CD4-positive, alpha-beta T cell treated with Interferon alpha-2 for 1 hour (primary cell): ENCODE measurements at regions not wholly inside any gene's neighbourhood (a gene's known extent, or its start where the extent isn't known, plus 50 kb on each side); places are given as distances from the start of the nearest gene placed in this dataset.
"Not testable (repeated sequence)": the region's sequence is repeated elsewhere in the genome, so short reads cannot be mapped to it uniquely, and the experiment has no call there.

Source experiments
- DNase-seq, 2 donors: peaks; one replicate each; pipeline ENCODE4 v3.0.0-alpha.2; 2020 to 2022

DNA sequence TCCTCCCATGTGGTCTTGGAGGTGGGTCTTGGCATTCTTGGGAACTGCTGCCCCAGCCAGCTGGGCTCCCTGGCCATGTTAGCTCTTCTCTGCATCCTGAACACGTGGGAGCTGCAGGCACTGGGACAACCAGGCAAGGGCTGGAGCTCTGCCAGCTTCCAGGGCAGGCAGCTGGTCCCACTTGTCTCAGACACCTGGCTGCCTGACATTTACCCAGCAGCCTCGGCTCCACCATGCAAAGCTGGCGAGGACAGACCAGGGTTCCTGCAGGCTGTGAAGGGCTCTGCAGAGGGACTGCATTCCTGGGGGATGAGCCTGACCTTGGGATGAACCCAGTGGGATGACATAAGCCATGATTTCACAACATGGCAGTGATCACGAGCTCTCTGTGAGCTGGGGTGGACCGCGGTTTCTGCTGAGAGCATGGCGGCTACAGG is 99.0 kb upstream of the TSHZ3 start:
- DNase-seq: no peak

- no peak for DNase-seq
Measured at GRCh38 chr19:31449379-31449778, 100.1 kb upstream of the TSHZ3 start.

DNA sequence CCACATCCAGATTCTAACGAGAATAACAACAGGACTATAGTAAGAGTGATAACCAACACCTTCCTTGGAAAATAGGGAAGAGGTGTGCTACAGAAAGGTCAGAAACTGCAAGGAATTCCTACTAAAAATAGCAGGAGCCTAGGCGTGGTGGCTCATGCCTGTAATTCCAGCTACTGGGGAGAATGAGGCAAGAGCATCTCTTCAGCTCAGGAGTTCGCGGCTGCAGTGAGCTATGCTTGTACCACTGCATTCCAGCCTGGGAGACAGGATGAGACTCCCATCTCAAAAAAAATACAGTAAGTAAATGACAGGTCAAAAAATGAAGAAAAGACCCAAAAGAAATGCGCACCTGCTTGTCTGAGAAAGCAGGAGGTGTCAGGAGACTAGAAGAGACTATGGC is 101.5 kb upstream of the TSHZ3 start:
- no peak for DNase-seq

DNA sequence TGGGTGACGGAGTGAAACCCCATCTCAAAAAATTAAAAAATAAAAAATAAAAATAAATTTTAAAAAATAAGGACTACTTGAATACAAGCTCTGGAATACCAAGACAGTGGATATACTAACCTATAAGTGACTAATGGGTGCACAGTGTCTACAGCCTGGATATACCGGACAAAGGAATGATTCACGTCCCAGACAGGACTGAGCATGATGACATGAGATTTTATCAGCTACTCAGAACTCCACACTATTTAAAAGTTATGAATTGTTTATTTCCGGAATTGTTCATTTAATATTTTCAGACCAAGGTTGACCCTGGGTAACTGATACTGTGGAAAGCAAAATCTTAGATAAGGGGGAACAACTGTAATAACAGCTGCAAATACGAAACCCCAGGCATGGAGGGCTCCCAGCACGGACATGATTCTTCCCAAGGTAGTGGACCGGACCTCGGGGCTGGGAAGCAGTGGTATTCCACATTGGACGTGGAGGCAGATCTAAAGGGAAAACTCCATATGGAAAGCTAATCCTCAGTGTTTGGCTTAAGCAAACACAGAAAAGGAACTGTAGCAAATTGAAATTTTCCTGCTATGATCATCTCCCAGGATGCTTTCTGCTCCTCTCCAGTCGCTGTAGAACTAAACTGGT is 102.6 kb upstream of the TSHZ3 start:
- no peak for DNase-seq

DNA sequence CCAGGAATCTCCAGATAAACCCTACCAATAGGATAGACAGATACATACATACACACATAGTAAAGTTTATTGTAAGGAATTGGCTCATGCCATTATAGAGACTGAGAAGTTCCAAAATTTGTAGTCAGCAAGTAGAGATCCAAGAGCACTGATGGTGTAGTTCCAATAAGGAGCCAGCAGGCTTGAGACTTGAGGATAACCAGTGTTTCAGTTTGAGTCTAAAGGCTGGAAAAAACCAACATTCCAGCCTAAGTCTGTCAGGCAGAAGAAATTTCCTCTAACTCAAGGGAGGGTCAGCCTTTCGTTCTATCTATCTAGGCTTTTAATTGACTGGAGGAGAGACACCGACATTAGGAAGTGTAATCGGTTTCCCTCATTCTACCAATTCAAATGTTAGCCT is 110.2 kb upstream of the TSHZ3 start:
- no peak for DNase-seq

DNA sequence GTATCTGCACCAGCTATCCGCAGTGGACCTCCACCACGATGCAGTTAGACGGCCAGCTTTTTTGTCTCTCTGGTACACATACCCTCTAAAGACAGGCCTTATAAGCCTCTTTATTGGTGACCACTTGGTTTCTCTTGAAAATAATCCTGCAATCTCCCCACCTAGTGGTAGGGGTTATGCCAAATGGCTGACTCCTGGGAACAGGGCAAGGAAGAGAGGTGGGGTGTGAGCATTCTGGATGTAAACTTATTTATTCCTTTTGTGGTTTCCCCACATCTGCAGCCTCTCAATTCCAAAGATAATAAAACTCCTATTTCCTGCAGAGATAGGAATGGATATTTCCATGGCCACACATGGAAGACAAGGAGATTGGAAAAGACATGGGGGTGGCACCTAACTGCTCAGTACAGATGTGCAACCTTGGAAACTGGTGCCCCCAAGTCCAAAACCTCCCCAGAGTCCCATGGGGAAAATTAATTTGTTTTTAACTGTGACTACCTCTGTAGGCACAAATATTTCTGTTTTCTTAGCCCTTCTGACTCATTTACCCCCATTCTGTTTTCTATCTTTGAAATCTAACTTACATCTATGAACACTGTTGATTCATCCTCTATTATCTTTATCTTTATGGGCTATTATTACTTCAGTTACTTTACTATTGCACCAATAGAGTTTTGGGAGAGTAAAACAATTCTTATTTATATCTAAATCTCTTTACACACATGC is 112.7 kb upstream of the TSHZ3 start:
- DNase-seq: no peak

DNA sequence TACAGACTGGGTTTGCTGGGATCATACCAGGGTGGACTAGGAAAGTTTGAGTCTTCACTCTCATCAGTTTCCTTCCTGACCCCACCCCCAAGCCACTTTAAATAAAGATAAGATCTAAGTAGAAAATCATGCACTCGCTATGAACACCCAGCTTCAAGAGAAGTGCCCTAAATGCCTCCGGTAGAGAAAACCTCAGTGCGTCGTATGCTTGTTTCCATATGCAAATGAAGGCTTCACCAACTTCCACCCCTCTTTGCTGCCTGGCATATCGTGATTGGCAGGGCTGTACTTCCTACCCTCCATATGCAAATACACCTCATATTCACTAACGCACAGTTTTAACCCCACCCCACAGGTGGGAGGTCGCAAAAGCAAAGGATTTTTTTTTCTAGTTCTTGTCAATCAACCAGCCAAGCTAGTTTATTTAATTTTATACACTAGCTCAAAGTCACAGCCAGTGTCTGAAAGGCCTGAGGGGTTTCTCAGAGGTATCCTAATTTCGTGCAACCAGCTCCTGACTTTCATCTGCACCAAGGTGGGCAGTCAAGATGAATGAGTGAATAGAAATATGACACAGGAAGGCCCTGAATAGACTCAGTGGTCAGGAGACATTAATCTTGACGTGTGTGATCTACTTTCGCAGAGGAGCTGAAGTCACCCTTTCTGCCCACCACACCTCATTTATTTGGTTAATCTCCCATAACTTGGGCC is 121.1 kb upstream of the TSHZ3 start:
- DNase-seq: no peak

DNA sequence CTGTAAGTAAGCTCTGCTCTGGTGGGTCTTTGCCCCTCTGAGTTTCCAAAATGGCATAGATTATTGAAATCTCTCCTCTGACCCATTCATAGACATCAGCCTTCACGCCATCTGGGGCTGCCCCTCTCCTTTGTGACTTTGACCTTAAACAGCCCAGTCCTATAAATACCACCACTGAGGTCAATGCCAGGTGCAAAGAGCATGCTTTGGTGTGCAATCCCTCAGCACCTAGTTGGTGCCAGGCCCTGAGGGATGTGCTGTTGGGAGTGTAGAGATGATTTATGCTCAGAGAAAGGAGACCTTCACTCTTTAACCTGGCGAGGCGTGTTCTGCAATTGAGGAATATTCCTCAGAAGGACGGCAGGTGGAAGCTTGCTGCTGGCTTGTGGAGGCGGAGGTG is 121.7 kb upstream of the TSHZ3 start:
- DNase-seq: no peak

DNA sequence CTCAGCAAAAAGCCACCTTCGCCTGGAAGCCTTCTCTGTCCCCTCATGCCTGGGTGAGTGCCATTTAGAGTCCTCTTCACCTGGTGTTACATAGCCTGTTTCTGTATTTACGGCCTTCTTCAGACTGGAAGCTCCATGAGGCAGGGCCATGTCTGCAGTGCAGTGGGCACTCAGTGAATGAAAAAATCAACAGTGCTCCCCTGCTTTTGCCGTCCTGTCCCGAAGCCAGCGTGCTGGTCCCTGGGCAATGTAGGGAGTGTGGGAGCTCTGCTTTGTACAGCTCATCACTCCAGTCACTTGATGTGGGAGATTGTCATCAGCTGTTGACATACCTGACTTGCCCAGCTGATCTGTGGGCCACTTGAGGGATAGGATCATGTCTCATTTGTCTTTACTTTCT is 129.0 kb upstream of the TSHZ3 start:
- DNase-seq: no peak

DNA sequence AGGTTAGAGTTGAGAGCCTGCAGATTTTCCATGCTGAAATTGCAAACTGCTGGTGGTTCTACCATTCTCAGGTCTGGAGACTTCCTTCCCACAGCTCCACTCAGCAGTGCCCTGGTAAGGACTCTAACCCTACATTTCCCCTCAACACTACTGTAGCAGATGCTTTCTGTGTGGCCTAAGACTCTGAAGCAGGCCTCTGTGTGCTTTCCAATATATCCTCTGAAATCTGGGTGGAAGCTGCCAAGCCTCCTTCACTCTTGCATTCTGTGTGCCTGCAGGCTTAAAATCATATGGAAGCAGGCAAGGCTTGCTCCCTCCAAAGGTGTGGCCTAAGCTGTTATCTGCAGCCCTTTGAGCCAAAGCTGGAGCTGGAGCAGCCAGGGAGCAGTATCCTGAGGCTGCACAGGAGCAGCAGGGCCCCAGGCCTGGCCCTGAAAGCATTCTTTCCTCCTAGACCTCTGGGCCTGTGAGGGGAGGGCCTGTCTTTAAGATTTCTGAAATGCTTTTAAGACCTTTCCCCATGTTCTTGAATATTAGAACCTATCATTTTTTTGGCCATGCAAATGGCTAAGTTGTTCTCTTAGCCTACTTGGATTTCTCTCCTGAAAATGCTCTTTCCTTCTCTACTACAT is 134.1 kb upstream of the TSHZ3 start:
- DNase-seq: no peak

GRCh38 chr19:31484858-31485410 is 135.7 kb upstream of the TSHZ3 start:
- DNase-seq: not testable (repeated sequence)

GRCh38 chr19:31485472-31485871 is 136.2 kb upstream of the TSHZ3 start:
- DNase-seq: no peak

DNA sequence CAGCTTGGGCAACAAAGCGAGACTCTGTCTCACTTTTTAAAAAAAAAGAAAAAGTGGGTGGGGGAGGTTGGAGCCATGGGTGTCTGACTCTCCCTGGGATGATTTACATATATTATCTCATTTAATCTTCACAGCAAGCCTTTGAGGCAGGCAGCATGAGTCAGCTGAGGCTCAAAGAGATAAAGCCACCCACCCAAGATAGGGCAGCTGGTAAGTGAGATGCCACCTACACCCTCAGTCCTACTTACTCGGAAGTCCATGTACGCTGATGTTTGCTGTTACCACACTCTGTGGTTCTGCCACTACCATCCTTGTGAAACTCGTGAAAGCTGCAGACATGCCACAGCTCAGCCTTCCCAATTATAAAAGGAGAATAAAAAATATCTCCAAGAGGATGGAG is 142.0 kb upstream of the TSHZ3 start:
- no peak for DNase-seq

- no peak for DNase-seq
Measured at GRCh38 chr19:31492050-31492449, 142.8 kb upstream of the TSHZ3 start.

DNA sequence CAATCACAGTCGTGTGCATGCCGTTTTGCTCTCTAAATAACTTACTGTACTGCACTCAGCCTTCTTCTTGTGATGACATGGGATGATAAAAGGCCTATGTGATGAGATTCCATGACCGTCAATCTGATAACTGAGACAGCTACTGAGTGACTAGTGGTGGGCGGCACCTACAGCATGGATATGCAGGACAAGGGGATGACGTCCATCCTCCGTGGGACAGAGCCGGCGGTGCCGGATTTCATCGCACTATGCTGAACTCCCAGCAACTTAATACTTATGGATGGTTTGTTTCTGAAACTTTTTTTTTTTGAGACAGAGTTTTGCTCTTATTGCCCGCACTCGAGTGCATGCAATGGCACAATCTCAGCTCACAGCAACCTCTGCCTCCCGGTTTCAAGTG is 146.8 kb upstream of the TSHZ3 start:
- no peak for DNase-seq

DNA sequence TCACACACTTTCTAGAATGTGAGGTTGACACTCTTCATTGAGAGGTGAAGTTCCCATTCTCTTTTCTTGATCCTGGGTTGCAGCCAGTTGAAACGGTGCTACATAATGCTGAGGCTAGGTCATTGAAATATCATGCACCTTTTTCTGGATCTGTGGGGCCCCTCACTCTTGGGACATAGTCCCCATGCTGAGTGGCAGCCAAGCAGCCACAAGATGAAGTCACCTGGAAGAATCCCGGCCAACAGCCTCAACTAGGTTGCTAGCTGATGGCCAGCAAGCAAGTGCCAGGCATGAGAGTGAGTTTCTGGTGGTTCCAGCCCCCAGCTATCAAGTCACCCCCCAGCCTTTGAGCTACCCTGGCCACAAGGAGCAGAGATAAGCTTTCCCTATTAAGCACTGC is 148.5 kb upstream of the TSHZ3 start:
- DNase-seq: no peak

DNA sequence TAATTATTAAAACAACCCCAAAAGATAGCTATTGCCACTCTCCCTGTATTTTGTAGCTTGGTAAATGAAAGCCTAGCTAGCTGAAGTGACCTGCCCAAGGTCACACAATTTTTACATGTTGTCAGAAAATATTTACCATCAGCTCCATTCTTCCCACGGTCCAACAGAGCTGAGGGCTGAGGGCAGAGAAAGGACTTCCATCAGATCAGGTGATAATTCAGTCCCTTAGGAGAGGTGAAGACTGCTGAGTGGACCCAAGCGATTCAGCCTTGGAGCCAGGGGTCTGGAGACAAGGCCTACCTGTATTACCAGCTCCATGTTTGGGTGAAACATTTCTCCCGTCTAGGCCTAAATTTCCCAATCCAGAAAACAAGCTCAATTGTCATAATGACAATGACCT is 149.5 kb upstream of the TSHZ3 start:
- no peak for DNase-seq

- no peak for DNase-seq
Measured at GRCh38 chr19:31499281-31500196, 150.3 kb upstream of the TSHZ3 start.

DNA sequence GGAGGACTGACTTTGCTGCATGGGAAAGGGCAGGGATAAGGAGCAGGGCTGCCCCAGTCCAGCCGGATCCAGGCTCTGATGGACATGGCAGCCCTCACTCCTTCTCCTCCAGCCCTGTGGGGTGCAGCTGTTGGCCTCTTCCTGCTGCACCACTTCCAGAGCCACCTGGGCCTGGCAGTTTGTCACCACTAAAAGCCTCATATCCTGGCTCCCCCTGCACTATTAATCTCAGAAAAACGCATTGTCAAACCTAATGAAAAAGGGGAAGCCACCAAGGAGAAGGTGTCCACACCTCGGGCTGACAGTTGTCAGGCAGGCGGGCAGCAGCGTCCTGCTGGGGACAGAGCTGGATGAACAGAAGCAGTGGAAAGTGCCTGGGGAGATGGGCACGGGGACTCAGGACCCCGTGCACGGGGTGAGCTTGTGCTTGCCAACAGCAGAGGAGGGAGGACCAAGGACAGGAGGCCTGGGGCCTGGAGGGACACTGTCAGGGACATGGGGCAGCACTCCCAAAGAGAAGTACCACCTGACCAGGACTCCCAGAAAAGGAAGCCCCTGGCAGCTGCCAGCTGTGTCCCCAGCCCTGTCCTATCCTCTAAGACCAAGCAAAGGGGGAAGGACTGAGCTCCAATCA is 151.1 kb upstream of the TSHZ3 start:
- no peak for DNase-seq

- DNase-seq: no peak
Measured at GRCh38 chr19:31500946-31501345, 151.7 kb upstream of the TSHZ3 start.

DNA sequence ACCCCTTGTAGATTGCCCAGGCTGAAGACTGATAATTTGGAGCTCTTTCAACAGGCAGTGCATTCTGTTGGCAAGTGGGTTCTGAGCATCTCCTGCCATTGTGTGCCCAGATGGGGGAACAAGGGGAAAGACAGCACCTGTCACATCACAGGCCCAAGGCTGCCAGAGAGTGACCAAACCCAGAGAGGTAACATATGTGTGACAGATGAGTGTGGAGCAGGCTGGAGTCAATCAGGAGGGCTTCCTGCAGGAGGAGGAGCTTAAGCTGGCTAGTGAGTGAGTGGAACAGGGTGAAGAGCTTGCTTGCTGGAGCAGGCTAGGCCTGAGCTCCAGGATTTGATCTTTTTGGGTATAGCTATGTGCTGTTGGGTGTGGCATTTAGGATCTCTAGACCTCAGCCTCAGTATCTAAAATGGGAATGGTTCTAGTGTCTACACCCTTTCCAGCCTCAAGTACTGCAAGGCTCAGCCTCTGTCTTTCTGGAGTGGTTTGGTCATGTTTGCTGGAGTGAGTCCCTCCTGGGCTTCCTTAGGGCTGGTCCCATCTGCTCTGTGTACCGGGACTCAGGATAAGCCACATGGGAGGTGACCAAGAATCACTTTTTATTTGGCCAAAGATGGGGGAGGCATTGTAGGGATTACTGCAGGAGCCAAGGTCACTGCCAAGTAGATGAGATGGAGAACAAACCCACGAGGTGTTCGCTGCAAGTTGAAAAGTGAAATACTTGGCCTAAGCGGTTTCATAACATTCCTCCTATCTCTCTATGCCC is 152.4 kb upstream of the TSHZ3 start:
- no peak for DNase-seq
